NT2/D1 (cell line): ENCODE measurements at regions not wholly inside any gene's neighbourhood (a gene's known extent, or its start where the extent isn't known, plus 50 kb on each side); places are given as distances from the start of the nearest gene placed in this dataset.
"Not testable (repeated sequence)": the region's sequence is repeated elsewhere in the genome, so short reads cannot be mapped to it uniquely, and the experiment has no call there.

Experiments used
- SUZ12 ChIP-seq: IDR thresholded peaks from 2 replicates; pipeline ENCODE4 v1.6.1; 2011; ENCODE audit not compliant: insufficient read length, insufficient read depth; ENCODE audit errors: extremely low read depth
- YY1 ChIP-seq: IDR thresholded peaks from 2 replicates; pipeline ENCODE4 v1.6.1; 2011; ENCODE audit not compliant: insufficient read length, insufficient read depth
- ZNF274 ChIP-seq: IDR thresholded peaks from 2 replicates; pipeline ENCODE4 v1.6.1; 2011; ENCODE audit warnings: mild to moderate bottlenecking, low read depth, low read length

- not testable (repeated sequence) for TF ChIP-seq YY1, ZNF274, SUZ12
Measured at GRCh38 chr16:29250469-29250868, 156.0 kb downstream of the NPIPB11 start.
